Endothelial cell (in vitro differentiated cells): ENCODE measurements at regions not wholly inside any gene's neighbourhood (a gene's known extent, or its start where the extent isn't known, plus 50 kb on each side); places are given as distances from the start of the nearest gene placed in this dataset.

ENCODE experiments used
- DNase-seq: peaks from one replicate; pipeline ENCODE4 v3.0.0; 2021; ENCODE audit warnings: low spot score
- H3K27ac Mint-ChIP-seq: one replicate; pipeline ENCODE4 v1.8.0; 2021; ENCODE audit warnings: mixed read lengths, inconsistent platforms; ENCODE audit not compliant: unreplicated experiment
- H3K27me3 Mint-ChIP-seq: one replicate; pipeline ENCODE4 v1.8.0; 2021; ENCODE audit warnings: mild to moderate bottlenecking, moderate library complexity, mixed read lengths, inconsistent platforms; ENCODE audit not compliant: unreplicated experiment
- H3K36me3 Mint-ChIP-seq: one replicate; pipeline ENCODE4 v1.8.0; 2021; ENCODE audit warnings: mild to moderate bottlenecking, low read depth, mixed read lengths, inconsistent platforms; ENCODE audit not compliant: unreplicated experiment
- H3K4me1 Mint-ChIP-seq: one replicate; pipeline ENCODE4 v1.8.0; 2021; ENCODE audit warnings: mild to moderate bottlenecking, mixed read lengths, inconsistent platforms; ENCODE audit not compliant: unreplicated experiment
- H3K4me3 Mint-ChIP-seq: one replicate; pipeline ENCODE4 v1.8.0; 2021; ENCODE audit warnings: mild to moderate bottlenecking, mixed read lengths, inconsistent platforms; ENCODE audit not compliant: unreplicated experiment
- H3K9me3 Mint-ChIP-seq: one replicate; pipeline ENCODE4 v1.8.0; 2021; ENCODE audit warnings: mixed read lengths, inconsistent platforms; ENCODE audit not compliant: unreplicated experiment
- TF ChIP-seq, protein P1 (sequence below): fragments of 200-600 bp; sonication (generic); IDR thresholded peaks from one replicate; pipeline ENCODE4 v1.5.0; 2021; ENCODE audit warnings: antibody characterized with exemption; ENCODE audit not compliant: unreplicated experiment

DNA sequence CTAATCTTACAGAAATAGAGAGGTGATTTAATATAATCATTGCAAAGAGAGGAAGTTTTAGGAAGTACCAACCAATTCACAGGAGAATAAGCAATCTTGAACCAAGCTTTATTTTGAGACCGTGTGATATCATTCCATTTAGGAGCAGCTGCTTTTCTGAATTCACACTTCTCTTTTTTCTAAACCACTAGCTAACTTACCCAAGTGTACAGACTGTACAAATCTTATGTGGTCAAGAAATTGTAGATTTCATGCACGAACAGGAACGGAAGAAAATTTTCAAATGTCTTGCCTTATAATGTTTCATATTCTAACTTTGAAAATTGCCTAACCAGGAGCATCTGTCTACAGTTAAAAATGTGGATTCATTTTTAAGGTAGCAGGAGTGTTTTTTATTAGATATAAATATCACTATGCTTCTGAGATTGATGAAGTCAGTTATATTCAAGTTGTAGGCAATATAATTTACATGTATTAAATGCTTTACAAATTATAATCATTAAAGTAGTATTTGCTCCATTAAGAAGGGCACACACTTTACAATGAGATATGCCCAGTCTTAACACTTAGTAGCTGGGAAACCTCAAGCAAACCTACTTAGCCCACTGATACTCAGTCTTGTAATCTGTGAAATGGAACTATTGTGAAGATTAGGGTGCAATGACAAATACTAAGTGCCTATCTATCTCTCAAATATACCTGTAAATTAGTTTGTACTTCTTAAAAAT, 86.7 kb upstream of the FOXN2 start:
- H3K4me1 Mint-ChIP-seq: no peaks in the 10 kb centered on the region

DNA sequence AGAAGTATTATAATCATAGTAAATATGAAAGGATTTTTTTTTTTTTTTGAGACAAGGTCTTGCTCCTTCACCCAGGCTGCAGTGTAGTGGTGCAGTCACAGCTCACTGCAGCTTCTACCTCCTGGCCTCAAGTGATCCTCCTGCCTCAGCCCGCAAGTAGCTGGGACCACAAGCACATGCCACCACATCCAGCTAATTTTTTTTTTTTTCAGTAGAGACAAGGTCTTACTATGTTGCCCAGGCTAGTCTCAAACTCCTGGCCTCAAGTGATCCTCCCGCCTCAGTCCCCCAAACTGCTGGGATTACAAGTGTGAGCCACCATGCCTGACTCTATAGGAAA, 86.2 kb upstream of the FOXN2 start:
- Mint-ChIP-seq H3K27me3 (no peaks in the 10 kb centered on the region), H3K36me3 (no peaks in the 10 kb centered on the region), H3K9me3 (no peaks in the 10 kb centered on the region), H3K27ac (no peak overlapping the region), H3K4me1 (no peaks in the 10 kb centered on the region), H3K4me3 (no peak overlapping the region)
- TF ChIP-seq, protein P1, sequence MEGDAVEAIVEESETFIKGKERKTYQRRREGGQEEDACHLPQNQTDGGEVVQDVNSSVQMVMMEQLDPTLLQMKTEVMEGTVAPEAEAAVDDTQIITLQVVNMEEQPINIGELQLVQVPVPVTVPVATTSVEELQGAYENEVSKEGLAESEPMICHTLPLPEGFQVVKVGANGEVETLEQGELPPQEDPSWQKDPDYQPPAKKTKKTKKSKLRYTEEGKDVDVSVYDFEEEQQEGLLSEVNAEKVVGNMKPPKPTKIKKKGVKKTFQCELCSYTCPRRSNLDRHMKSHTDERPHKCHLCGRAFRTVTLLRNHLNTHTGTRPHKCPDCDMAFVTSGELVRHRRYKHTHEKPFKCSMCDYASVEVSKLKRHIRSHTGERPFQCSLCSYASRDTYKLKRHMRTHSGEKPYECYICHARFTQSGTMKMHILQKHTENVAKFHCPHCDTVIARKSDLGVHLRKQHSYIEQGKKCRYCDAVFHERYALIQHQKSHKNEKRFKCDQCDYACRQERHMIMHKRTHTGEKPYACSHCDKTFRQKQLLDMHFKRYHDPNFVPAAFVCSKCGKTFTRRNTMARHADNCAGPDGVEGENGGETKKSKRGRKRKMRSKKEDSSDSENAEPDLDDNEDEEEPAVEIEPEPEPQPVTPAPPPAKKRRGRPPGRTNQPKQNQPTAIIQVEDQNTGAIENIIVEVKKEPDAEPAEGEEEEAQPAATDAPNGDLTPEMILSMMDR: no peak
- DNase-seq: no peak

More for the DNA sequence above, 86.7 kb upstream of the FOXN2 start:
- no peak overlapping the region for H3K27ac Mint-ChIP-seq
- no peaks in the 10 kb centered on the region for H3K9me3 Mint-ChIP-seq
- H3K27me3 Mint-ChIP-seq: no peaks in the 10 kb centered on the region
- no peak overlapping the region for H3K4me3 Mint-ChIP-seq
- TF ChIP-seq, protein P1: no peak
- no peak for DNase-seq
- no peaks in the 10 kb centered on the region for H3K36me3 Mint-ChIP-seq

GRCh38 chr2:48229063-48229462, 85.4 kb upstream of the FOXN2 start:
- H3K27me3 Mint-ChIP-seq: no peaks in the 10 kb centered on the region
- no peak overlapping the region for H3K4me3 Mint-ChIP-seq
- H3K9me3 Mint-ChIP-seq: no peaks in the 10 kb centered on the region
- no peak for DNase-seq
- H3K4me1 Mint-ChIP-seq: no peaks in the 10 kb centered on the region
- no peaks in the 10 kb centered on the region for H3K36me3 Mint-ChIP-seq
- H3K27ac Mint-ChIP-seq: no peak overlapping the region
- TF ChIP-seq, protein P1: no peak

- Mint-ChIP-seq H3K4me1 (no peaks in the 10 kb centered on the region), H3K4me3 (no peak overlapping the region), H3K27ac (no peak overlapping the region), H3K9me3 (no peaks in the 10 kb centered on the region), H3K36me3 (no peaks in the 10 kb centered on the region), H3K27me3 (no peaks in the 10 kb centered on the region)
- DNase-seq: no peak
- TF ChIP-seq, protein P1: no peak
Measured at GRCh38 chr2:48230834-48231233, 83.6 kb upstream of the FOXN2 start.

DNA sequence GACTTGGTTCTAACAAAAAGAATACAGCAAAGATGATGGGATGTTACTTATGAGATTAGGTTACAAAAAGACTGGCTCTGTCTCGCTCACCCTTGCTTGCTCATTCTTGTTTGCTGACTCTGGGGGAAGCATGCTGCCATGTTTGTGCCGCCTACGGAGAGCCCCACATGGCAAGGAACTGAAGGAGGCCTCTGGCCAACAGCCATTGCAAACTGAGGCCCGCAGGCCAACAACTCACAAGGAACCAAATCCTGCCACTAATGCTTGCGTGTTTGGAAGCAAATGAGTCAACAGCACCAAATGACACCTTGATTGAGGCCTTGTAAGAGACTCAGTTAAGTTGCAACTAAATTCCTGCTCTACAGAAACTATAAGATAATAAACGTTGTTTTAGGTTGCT, 82.1 kb upstream of the FOXN2 start:
- no peaks in the 10 kb centered on the region for H3K36me3 Mint-ChIP-seq
- H3K4me1 Mint-ChIP-seq: peaks cover 6% of the 10 kb centered on the region
- DNase-seq: no peak
- H3K9me3 Mint-ChIP-seq: no peaks in the 10 kb centered on the region
- no peak overlapping the region for H3K27ac Mint-ChIP-seq
- no peak overlapping the region for H3K4me3 Mint-ChIP-seq
- no peaks in the 10 kb centered on the region for H3K27me3 Mint-ChIP-seq
- TF ChIP-seq, protein P1: no peak
